ENCODE measurements at regions not wholly inside any gene's neighbourhood (a gene's known extent, or its start where the extent isn't known, plus 50 kb on each side); places are given as distances from the start of the nearest gene placed in this dataset.

DNA sequence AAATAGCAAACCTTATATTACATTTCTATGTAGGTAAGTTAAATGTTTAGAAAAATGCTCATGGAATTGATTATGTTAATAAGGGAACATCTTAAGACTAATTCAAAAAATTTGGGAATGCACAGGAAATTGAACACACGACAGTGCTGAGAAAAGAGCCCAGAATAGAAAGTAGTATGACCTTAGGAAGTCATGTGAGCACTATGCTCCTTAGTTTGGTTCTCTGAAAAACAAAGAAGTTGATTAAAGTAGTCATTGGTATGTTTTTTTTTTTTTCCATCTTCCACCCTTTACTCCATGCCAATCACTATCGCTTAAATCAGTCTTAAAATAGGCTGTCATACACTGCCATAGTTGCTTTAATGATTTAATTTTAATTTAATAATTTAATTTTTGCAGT lies 242.9 kb downstream of the ANKRD7 start:
- Mint-ChIP-seq H3K36me3 (ENCODE audit: unreplicated experiment) (no peaks in the 10 kb centered on the region), H3K4me1 (ENCODE audit: unreplicated experiment) (no peaks in the 10 kb centered on the region), H3K4me3 (ENCODE audit: unreplicated experiment) (no peak overlapping the region), H3K27ac (ENCODE audit: unreplicated experiment) (no peak overlapping the region), H3K9me3 (ENCODE audit: unreplicated experiment) (no peaks in the 10 kb centered on the region), H3K27me3 (ENCODE audit: unreplicated experiment) (no peaks in the 10 kb centered on the region)
- DNase-seq (ENCODE audit: extremely low spot score, unreplicated experiment): no peak
- TF ChIP-seq, protein P1, sequence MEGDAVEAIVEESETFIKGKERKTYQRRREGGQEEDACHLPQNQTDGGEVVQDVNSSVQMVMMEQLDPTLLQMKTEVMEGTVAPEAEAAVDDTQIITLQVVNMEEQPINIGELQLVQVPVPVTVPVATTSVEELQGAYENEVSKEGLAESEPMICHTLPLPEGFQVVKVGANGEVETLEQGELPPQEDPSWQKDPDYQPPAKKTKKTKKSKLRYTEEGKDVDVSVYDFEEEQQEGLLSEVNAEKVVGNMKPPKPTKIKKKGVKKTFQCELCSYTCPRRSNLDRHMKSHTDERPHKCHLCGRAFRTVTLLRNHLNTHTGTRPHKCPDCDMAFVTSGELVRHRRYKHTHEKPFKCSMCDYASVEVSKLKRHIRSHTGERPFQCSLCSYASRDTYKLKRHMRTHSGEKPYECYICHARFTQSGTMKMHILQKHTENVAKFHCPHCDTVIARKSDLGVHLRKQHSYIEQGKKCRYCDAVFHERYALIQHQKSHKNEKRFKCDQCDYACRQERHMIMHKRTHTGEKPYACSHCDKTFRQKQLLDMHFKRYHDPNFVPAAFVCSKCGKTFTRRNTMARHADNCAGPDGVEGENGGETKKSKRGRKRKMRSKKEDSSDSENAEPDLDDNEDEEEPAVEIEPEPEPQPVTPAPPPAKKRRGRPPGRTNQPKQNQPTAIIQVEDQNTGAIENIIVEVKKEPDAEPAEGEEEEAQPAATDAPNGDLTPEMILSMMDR (IDR thresholded peaks at IDR 0.05): no peak

DNA sequence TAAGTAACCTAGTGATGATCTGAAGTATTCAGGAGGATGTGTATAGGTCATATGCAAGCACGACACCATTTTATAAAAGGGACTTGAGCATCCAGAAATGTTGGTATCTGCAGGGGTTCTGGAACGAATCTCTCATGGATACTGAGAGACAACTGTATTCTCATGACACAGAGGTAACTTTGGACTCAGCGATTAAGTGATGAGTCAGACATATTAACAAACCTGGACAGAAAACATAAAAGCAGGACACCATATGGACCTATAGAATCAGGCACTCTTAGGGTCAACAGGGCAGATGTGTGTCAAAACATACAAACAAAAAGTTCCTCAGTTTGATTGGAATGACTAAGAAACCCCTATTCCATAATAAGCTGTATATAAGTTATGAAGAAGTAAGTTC lies 248.1 kb downstream of the ANKRD7 start:
- Mint-ChIP-seq H3K36me3 (ENCODE audit: unreplicated experiment) (no peaks in the 10 kb centered on the region), H3K4me1 (ENCODE audit: unreplicated experiment) (no peaks in the 10 kb centered on the region), H3K27me3 (ENCODE audit: unreplicated experiment) (no peaks in the 10 kb centered on the region), H3K4me3 (ENCODE audit: unreplicated experiment) (no peak overlapping the region), H3K27ac (ENCODE audit: unreplicated experiment) (no peak overlapping the region), H3K9me3 (ENCODE audit: unreplicated experiment) (no peaks in the 10 kb centered on the region)
- TF ChIP-seq, protein P1 (IDR thresholded peaks at IDR 0.05): no peak
- no peak for DNase-seq (ENCODE audit: extremely low spot score, unreplicated experiment)

DNA sequence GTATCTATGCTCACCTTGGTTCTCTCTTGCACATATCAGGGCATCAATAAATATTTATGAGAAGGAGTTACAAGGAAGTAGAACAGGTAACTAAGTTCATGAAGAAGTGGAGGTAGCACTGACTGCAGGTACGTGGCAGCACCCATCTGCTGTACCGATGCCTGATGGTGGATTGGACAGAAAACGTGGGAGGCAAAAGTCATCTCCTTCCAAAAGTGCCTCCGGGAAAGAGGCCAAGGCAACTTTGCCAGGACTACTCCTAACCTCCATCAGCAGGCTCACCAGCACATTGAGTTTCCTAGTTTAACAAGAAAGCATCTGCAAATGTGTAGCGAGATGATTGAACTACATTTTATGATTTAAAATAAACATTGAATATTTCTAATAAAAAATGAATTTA lies 248.8 kb downstream of the ANKRD7 start:
- Mint-ChIP-seq H3K4me1 (ENCODE audit: unreplicated experiment) (no peaks in the 10 kb centered on the region), H3K27me3 (ENCODE audit: unreplicated experiment) (no peaks in the 10 kb centered on the region), H3K4me3 (ENCODE audit: unreplicated experiment) (no peak overlapping the region), H3K27ac (ENCODE audit: unreplicated experiment) (no peak overlapping the region), H3K36me3 (ENCODE audit: unreplicated experiment) (no peaks in the 10 kb centered on the region), H3K9me3 (ENCODE audit: unreplicated experiment) (no peaks in the 10 kb centered on the region)
- DNase-seq (ENCODE audit: extremely low spot score, unreplicated experiment): no peak
- TF ChIP-seq, protein P1 (IDR thresholded peaks at IDR 0.05): no peak

DNA sequence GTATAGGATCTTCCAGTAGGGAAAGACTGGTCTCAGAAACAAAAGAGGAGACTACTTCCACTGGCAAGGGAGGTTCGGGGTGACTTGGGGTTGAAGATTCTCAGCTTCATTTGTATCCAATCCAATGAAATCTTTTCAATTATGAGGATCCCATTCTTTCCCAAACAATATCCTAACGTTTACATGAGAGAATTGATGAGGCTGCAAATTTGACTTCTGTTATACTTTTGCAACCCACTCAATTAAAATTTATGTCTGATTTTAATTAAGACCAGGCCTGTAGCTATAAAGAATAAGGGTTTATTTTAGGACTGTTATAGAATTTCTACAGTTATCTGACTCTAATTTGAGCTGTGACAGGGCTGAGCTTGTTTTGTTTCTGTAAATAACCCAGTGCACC lies 251.5 kb downstream of the ANKRD7 start:
- no peak overlapping the region for H3K4me3 Mint-ChIP-seq (ENCODE audit: unreplicated experiment)
- TF ChIP-seq, protein P1 (IDR thresholded peaks at IDR 0.05): no peak
- H3K36me3 Mint-ChIP-seq (ENCODE audit: unreplicated experiment): no peaks in the 10 kb centered on the region
- no peaks in the 10 kb centered on the region for H3K4me1 Mint-ChIP-seq (ENCODE audit: unreplicated experiment)
- no peak overlapping the region for H3K27ac Mint-ChIP-seq (ENCODE audit: unreplicated experiment)
- H3K27me3 Mint-ChIP-seq (ENCODE audit: unreplicated experiment): no peaks in the 10 kb centered on the region
- no peaks in the 10 kb centered on the region for H3K9me3 Mint-ChIP-seq (ENCODE audit: unreplicated experiment)
- DNase-seq (ENCODE audit: extremely low spot score, unreplicated experiment): no peak

DNA sequence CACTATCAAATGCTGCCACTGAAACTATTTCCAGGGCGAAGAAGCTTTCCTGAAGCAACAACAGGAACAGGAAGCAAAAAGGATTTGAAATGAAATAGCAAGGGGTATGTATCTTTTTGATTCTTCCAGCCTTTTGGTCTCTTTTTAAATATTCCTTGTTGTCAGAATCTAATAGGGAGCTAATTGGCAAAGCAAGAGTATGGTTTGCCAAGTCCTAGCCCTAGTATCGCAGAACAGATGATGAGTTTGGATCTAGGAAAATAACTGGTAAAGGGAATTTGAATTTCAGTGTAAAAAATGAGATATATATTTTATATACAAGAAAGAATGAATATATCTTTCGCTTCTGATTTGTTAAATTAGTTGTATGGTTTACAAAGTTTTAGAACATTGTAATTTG lies 252.5 kb downstream of the ANKRD7 start:
- DNase-seq (ENCODE audit: extremely low spot score, unreplicated experiment): no peak
- Mint-ChIP-seq H3K27me3 (ENCODE audit: unreplicated experiment) (no peaks in the 10 kb centered on the region), H3K4me3 (ENCODE audit: unreplicated experiment) (no peak overlapping the region), H3K4me1 (ENCODE audit: unreplicated experiment) (no peaks in the 10 kb centered on the region), H3K9me3 (ENCODE audit: unreplicated experiment) (no peaks in the 10 kb centered on the region), H3K36me3 (ENCODE audit: unreplicated experiment) (no peaks in the 10 kb centered on the region), H3K27ac (ENCODE audit: unreplicated experiment) (no peak overlapping the region)
- TF ChIP-seq, protein P1 (IDR thresholded peaks at IDR 0.05): no peak
